NB4 (cell line): ENCODE measurements at regions not wholly inside any gene's neighbourhood (a gene's known extent, or its start where the extent isn't known, plus 50 kb on each side); places are given as distances from the start of the nearest gene placed in this dataset.

Experiments
- CTCF ChIP-seq: IDR thresholded peaks from one replicate; pipeline ENCODE4 v1.5.1; 2012; ENCODE audit warnings: low read depth, low read length
- MAX ChIP-seq: IDR thresholded peaks from 2 replicates; pipeline ENCODE4 v1.6.1; 2011; ENCODE audit warnings: low read depth, low read length
- MYC ChIP-seq: IDR thresholded peaks from 2 replicates; pipeline ENCODE4 v1.6.1; 2011; ENCODE audit warnings: low read depth, low read length
- POLR2A ChIP-seq: IDR thresholded peaks from 2 replicates; pipeline ENCODE4 v1.6.1; 2011; ENCODE audit warnings: mild to moderate bottlenecking; ENCODE audit not compliant: insufficient read length; ENCODE audit errors: extremely low read depth

GRCh38 chr4:82036181-82036580, 337.6 kb downstream of the HNRNPD start:
- no peak for TF ChIP-seq CTCF
- TF ChIP-seq POLR2A = no peak
- TF ChIP-seq MYC = no peak
- TF ChIP-seq MAX = no peak
